ENCODE measurements at regions not wholly inside any gene's neighbourhood (a gene's known extent, or its start where the extent isn't known, plus 50 kb on each side); places are given as distances from the start of the nearest gene placed in this dataset.

DNA sequence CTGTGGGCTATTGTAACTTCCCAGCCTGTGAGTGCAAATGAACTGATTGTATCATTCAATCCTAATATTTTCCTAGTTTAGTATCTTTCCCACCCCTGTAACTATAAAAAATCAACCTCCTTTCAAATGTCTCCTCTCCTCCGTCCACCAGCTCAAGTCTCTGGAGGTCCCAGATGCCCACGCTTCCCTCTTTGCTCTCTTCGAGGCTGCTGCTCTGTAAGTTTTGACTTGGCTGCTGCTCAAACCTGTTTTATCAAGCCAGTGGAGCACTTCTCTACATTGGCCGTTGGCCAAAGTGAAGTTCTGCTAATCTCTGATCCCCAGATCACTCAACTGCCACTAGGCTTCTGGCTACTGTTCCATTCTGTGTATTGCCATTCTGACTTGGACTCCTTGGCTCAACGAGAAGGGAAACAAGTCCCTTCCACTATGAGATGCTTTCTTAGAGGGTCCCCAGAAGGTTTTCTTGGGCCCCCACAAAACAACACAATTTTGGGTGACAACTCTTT is 60.7 kb upstream of the RAPGEF2 start:
- no peaks in the 10 kb centered on the region for H3K9me3 ChIP-seq (ENCODE audit: low read length)
- no peaks in the 10 kb centered on the region for H3K4me1 ChIP-seq (ENCODE audit: insufficient read depth, low read length)
- TF ChIP-seq, protein P1, sequence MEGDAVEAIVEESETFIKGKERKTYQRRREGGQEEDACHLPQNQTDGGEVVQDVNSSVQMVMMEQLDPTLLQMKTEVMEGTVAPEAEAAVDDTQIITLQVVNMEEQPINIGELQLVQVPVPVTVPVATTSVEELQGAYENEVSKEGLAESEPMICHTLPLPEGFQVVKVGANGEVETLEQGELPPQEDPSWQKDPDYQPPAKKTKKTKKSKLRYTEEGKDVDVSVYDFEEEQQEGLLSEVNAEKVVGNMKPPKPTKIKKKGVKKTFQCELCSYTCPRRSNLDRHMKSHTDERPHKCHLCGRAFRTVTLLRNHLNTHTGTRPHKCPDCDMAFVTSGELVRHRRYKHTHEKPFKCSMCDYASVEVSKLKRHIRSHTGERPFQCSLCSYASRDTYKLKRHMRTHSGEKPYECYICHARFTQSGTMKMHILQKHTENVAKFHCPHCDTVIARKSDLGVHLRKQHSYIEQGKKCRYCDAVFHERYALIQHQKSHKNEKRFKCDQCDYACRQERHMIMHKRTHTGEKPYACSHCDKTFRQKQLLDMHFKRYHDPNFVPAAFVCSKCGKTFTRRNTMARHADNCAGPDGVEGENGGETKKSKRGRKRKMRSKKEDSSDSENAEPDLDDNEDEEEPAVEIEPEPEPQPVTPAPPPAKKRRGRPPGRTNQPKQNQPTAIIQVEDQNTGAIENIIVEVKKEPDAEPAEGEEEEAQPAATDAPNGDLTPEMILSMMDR (conservative IDR thresholded peaks at IDR 0.05; ENCODE audit: low read depth, low read length): no peak
- TF ChIP-seq EZH2 (IDR thresholded peaks at IDR 0.05; ENCODE audit: low read length, unreplicated experiment) (no peak), EZH2phosphoT487 (IDR thresholded peaks at IDR 0.05; ENCODE audit: borderline replicate concordance, low read length) (no peak)
- POLR2A ChIA-PET (ENCODE audit: unreplicated experiment): no interaction called here
- DNase-seq (no peak), ATAC-seq (no peak)
- CTCF ChIA-PET: no interaction called here
- H4K20me1 ChIP-seq (ENCODE audit: low read length): no peaks in the 10 kb centered on the region
- no peak overlapping the region for H3K9ac ChIP-seq (ENCODE audit: low read length)
- H3K9me2 ChIP-seq (replicated peaks; ENCODE audit: low read length): no peaks in the 10 kb centered on the region
- H3K79me2 ChIP-seq (ENCODE audit: low read length): no peaks in the 10 kb centered on the region
- no peak overlapping the region for H3K27ac ChIP-seq (ENCODE audit: low read length)
- BruUV-seq (replicated peaks): no TSS peak
- H3K4me3 ChIP-seq (ENCODE audit: low read length): no peak overlapping the region
- H3K36me3 ChIP-seq (ENCODE audit: low read depth, low read length): no peaks in the 10 kb centered on the region
- H3F3A ChIP-seq (ENCODE audit: low read length, unreplicated experiment): no peaks in the 10 kb centered on the region
- intact Hi-C loops (cut with micrococcal nuclease): no loop called here
- no peak overlapping the region for H3K4me2 ChIP-seq (ENCODE audit: low read length)
- H2AFZ ChIP-seq (ENCODE audit: low read length): no peak overlapping the region
- no peaks in the 10 kb centered on the region for H3K27me3 ChIP-seq (ENCODE audit: low read length)

GRCh38 chr4:159042868-159043267 is 60.0 kb upstream of the RAPGEF2 start:
- ChIA-PET POLR2A (ENCODE audit: unreplicated experiment) (no interaction called here), CTCF (no interaction called here)
- H3F3A ChIP-seq (ENCODE audit: low read length, unreplicated experiment): no peaks in the 10 kb centered on the region
- ATAC-seq (no peak), DNase-seq (no peak)
- intact Hi-C loops (cut with micrococcal nuclease): no loop called here
- BruUV-seq (replicated peaks): no TSS peak
- H4K20me1 ChIP-seq (ENCODE audit: low read length): no peaks in the 10 kb centered on the region
- no peaks in the 10 kb centered on the region for H3K27me3 ChIP-seq (ENCODE audit: low read length)
- no peak overlapping the region for H3K4me2 ChIP-seq (ENCODE audit: low read length)
- H3K79me2 ChIP-seq (ENCODE audit: low read length): no peaks in the 10 kb centered on the region
- H2AFZ ChIP-seq (ENCODE audit: low read length): no peak overlapping the region
- H3K4me1 ChIP-seq (ENCODE audit: insufficient read depth, low read length): no peaks in the 10 kb centered on the region
- no peak overlapping the region for H3K27ac ChIP-seq (ENCODE audit: low read length)
- TF ChIP-seq, protein P1 (conservative IDR thresholded peaks at IDR 0.05; ENCODE audit: low read depth, low read length): no peak
- TF ChIP-seq EZH2phosphoT487 (IDR thresholded peaks at IDR 0.05; ENCODE audit: borderline replicate concordance, low read length): no peak
- no peak for TF ChIP-seq EZH2 (IDR thresholded peaks at IDR 0.05; ENCODE audit: low read length, unreplicated experiment)
- no peaks in the 10 kb centered on the region for H3K36me3 ChIP-seq (ENCODE audit: low read depth, low read length)
- no peaks in the 10 kb centered on the region for H3K9me3 ChIP-seq (ENCODE audit: low read length)
- H3K4me3 ChIP-seq (ENCODE audit: low read length): no peak overlapping the region
- H3K9me2 ChIP-seq (replicated peaks; ENCODE audit: low read length): no peaks in the 10 kb centered on the region
- no peak overlapping the region for H3K9ac ChIP-seq (ENCODE audit: low read length)

GRCh38 chr4:159043861-159044260 is 59.0 kb upstream of the RAPGEF2 start:
- POLR2A ChIA-PET (ENCODE audit: unreplicated experiment): interaction anchor here (0.7 kb wide), 1 partner anchor 403 kb away, joined by 3 read pairs; no protein-coding TSS in a partner anchor
- H3K9me3 ChIP-seq (ENCODE audit: low read length): no peaks in the 10 kb centered on the region
- H3K4me1 ChIP-seq (ENCODE audit: insufficient read depth, low read length): no peaks in the 10 kb centered on the region
- H2AFZ ChIP-seq (ENCODE audit: low read length): no peak overlapping the region
- intact Hi-C loops (cut with micrococcal nuclease): no loop called here
- TF ChIP-seq EZH2 (IDR thresholded peaks at IDR 0.05; ENCODE audit: low read length, unreplicated experiment): no peak
- TF ChIP-seq, protein P1 (conservative IDR thresholded peaks at IDR 0.05; ENCODE audit: low read depth, low read length): no peak
- TF ChIP-seq EZH2phosphoT487 (IDR thresholded peaks at IDR 0.05; ENCODE audit: borderline replicate concordance, low read length): no peak
- ATAC-seq (no peak), DNase-seq (no peak)
- no peaks in the 10 kb centered on the region for H4K20me1 ChIP-seq (ENCODE audit: low read length)
- no peak overlapping the region for H3K9ac ChIP-seq (ENCODE audit: low read length)
- no peak overlapping the region for H3K4me2 ChIP-seq (ENCODE audit: low read length)
- no peaks in the 10 kb centered on the region for H3F3A ChIP-seq (ENCODE audit: low read length, unreplicated experiment)
- BruUV-seq (replicated peaks): no TSS peak
- H3K36me3 ChIP-seq (ENCODE audit: low read depth, low read length): no peaks in the 10 kb centered on the region
- no peaks in the 10 kb centered on the region for H3K27me3 ChIP-seq (ENCODE audit: low read length)
- CTCF ChIA-PET: no interaction called here
- no peaks in the 10 kb centered on the region for H3K9me2 ChIP-seq (replicated peaks; ENCODE audit: low read length)
- no peaks in the 10 kb centered on the region for H3K79me2 ChIP-seq (ENCODE audit: low read length)
- H3K4me3 ChIP-seq (ENCODE audit: low read length): no peak overlapping the region
- no peak overlapping the region for H3K27ac ChIP-seq (ENCODE audit: low read length)

All from PC-3 (cell line).